ENCODE measurements at regions not wholly inside any gene's neighbourhood (a gene's known extent, or its start where the extent isn't known, plus 50 kb on each side); places are given as distances from the start of the nearest gene placed in this dataset.

DNA sequence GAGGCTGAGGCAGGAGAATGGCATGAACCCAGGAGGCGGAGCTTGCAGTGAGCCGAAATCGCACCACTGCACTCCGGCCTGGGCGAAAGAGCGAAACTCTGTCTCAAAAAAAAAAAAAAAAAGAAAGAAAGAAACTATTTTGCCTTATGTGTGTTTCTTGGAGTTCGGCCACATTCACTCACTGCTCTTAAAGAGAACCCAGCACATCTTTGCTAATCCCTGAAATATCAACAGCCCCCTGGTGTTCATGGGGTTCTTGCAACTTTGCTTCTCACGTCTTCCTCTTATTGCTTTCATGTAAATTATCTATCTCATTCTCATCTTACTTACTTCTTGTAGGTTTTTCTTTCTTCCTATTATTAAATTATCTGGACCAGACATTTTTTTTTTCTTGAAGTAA, 126.3 kb upstream of the ASTN2 start:
- FAIRE-seq (no peak), DNase-seq (ENCODE audit: insufficient read length, low spot score) (no peak)
- no peak for TF ChIP-seq CTCF (IDR thresholded peaks at IDR 0.05; ENCODE audit: insufficient read depth, missing control alignments)

DNA sequence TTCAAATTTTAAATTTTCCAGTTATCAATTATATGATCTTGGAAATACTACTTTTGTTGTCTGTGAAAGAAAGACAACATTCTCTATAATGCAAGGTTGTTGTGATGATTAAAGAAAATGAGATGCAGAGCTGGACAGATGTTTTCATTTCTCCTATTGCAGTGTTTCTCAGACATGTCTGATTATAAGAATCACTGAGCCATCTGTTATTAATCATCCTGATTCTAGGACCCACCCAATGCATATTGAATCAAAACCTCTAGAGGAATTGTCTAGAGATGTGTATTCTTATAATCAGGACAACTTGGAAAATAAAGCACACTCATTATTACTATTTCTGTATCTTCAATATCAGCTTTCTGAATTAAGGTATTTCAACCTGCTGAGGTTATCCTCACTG, 121.1 kb upstream of the ASTN2 start:
- FAIRE-seq = peak; percentile 44
- no peak for TF ChIP-seq CTCF (IDR thresholded peaks at IDR 0.05; ENCODE audit: insufficient read depth, missing control alignments)
- no peak for DNase-seq (ENCODE audit: insufficient read length, low spot score)

- peak; percentile 9 for TF ChIP-seq CTCF (IDR thresholded peaks at IDR 0.05; ENCODE audit: insufficient read depth, missing control alignments)
- no peak for FAIRE-seq
Observed at GRCh38 chr9:117535434-117535833, 120.6 kb upstream of the ASTN2 start.

GRCh38 chr9:117528225-117528624, 113.4 kb upstream of the ASTN2 start:
- FAIRE-seq (no peak), DNase-seq (ENCODE audit: insufficient read length, low spot score) (no peak)
- TF ChIP-seq CTCF (IDR thresholded peaks at IDR 0.05; ENCODE audit: insufficient read depth, missing control alignments) = no peak

More at GRCh38 chr9:117535434-117535833, 120.6 kb upstream of the ASTN2 start:
- no peak for DNase-seq (ENCODE audit: insufficient read length, low spot score)

DNA sequence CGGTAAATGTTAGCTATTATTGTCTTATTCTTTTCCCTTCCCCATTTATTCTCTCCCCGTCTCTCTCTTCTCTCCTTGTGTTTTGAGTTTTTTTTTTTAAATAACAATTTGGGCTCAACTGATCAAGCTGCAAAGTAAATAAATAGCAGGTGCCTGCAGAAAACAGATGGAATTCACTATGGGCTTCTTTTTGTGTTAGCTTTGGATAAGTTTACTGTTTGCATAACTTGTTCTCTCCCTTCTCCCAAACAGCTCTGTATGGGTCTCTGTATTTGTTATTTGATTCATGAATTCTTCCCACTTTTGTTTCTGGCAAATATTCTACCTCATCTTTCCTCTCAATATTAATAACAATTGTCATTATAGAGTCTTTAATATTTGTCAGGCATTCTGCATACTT, 111.8 kb upstream of the ASTN2 start:
- FAIRE-seq = no peak
- no peak for TF ChIP-seq CTCF (IDR thresholded peaks at IDR 0.05; ENCODE audit: insufficient read depth, missing control alignments)
- no peak for DNase-seq (ENCODE audit: insufficient read length, low spot score)

GRCh38 chr9:117523531-117524153, 108.8 kb upstream of the ASTN2 start:
- TF ChIP-seq CTCF (IDR thresholded peaks at IDR 0.05; ENCODE audit: insufficient read depth, missing control alignments) = no peak
- DNase-seq (ENCODE audit: insufficient read length, low spot score) (no peak), FAIRE-seq (no peak)

DNA sequence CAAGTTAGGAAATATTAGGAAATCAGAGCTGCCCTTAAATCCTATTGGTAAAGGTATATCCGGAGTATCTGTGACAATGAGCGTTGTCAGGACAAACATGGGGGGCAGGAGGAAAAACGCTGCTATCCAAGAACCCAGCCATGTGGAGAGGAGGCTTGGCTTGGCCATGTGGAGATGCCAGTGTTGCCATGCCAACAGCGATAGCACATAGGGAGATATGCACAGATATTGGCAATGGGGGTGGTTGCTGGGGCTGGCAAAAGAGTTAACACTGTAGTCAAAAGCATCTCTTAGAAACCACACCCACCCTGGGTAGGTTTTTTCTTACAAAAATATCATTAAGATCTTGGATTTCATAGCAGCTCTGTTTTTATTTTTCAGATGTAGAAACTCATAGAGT, 106.4 kb upstream of the ASTN2 start:
- no peak for TF ChIP-seq CTCF (IDR thresholded peaks at IDR 0.05; ENCODE audit: insufficient read depth, missing control alignments)
- no peak for FAIRE-seq
- DNase-seq (ENCODE audit: insufficient read length, low spot score) = no peak
